ENCODE measurements at regions not wholly inside any gene's neighbourhood (a gene's known extent, or its start where the extent isn't known, plus 50 kb on each side); places are given as distances from the start of the nearest gene placed in this dataset.

- no peak for DNase-seq
Observed at GRCh38 chr2:71860381-71860926, 287.2 kb downstream of the CYP26B1 start.

- DNase-seq, result no peak
Observed at GRCh38 chr2:71859211-71859847, 288.3 kb downstream of the CYP26B1 start.

- no peak for DNase-seq
Observed at GRCh38 chr2:71858071-71858470, 289.6 kb downstream of the CYP26B1 start.

- no peak for DNase-seq
Observed at GRCh38 chr2:71857636-71858035, 290.0 kb downstream of the CYP26B1 start.

- DNase-seq, result peak in 1 of 2 experiments; percentile 10
Observed at GRCh38 chr2:71856773-71857525, 290.7 kb downstream of the CYP26B1 start.

GRCh38 chr2:71853858-71854257 lies 293.8 kb downstream of the CYP26B1 start:
- no peak for DNase-seq

- no peak for DNase-seq
Observed at GRCh38 chr2:71852141-71852711, 295.4 kb downstream of the CYP26B1 start.

GRCh38 chr2:71851094-71851750 lies 296.4 kb downstream of the CYP26B1 start:
- no peak for DNase-seq

GRCh38 chr2:71850306-71850801 lies 297.3 kb downstream of the CYP26B1 start:
- no peak for DNase-seq

- no peak for DNase-seq
Observed at GRCh38 chr2:71849607-71850305, 297.9 kb downstream of the CYP26B1 start.

- DNase-seq, result no peak
Observed at GRCh38 chr2:71849111-71849510, 298.6 kb downstream of the CYP26B1 start.

GRCh38 chr2:71846669-71847291 lies 300.9 kb downstream of the CYP26B1 start:
- no peak for DNase-seq

GRCh38 chr2:71846072-71846471 lies 301.6 kb downstream of the CYP26B1 start:
- DNase-seq, result no peak

GRCh38 chr2:71844967-71845366 lies 302.7 kb downstream of the CYP26B1 start:
- DNase-seq, result no peak

- DNase-seq, result no peak
Observed at GRCh38 chr2:71843391-71843850, 304.2 kb downstream of the CYP26B1 start.

- no peak for DNase-seq
Observed at GRCh38 chr2:71842744-71843143, 304.9 kb downstream of the CYP26B1 start.

- DNase-seq, result no peak
Observed at GRCh38 chr2:71839826-71840225, 307.8 kb downstream of the CYP26B1 start.

- DNase-seq, result no peak
Observed at GRCh38 chr2:71834796-71835195, 312.9 kb downstream of the CYP26B1 start.

- no peak for DNase-seq
Observed at GRCh38 chr2:71833855-71834560, 313.7 kb downstream of the CYP26B1 start.

GRCh38 chr2:71833272-71833671 lies 314.4 kb downstream of the CYP26B1 start:
- DNase-seq, result no peak

- no peak for DNase-seq
Observed at GRCh38 chr2:71832844-71833243, 314.8 kb downstream of the CYP26B1 start.

Measured in Kasumi-1 (cell line).